Glomerular visceral epithelial cell (primary cell): ENCODE measurements at regions not wholly inside any gene's neighbourhood (a gene's known extent, or its start where the extent isn't known, plus 50 kb on each side); places are given as distances from the start of the nearest gene placed in this dataset.

Experiments used
- DNase-seq: peaks from one replicate; pipeline ENCODE4 v3.0.0-alpha.2; 2016; ENCODE audit errors: extremely low spot score

- no peak for DNase-seq
Observed at GRCh38 chr12:24476310-24476709, 472.6 kb downstream of the BCAT1 start.

GRCh38 chr12:24475337-24475736 is 473.6 kb downstream of the BCAT1 start:
- DNase-seq = no peak

GRCh38 chr12:24473097-24473496 is 475.8 kb downstream of the BCAT1 start:
- DNase-seq = no peak

- no peak for DNase-seq
Observed at GRCh38 chr12:24470050-24470449, 478.9 kb downstream of the BCAT1 start.

GRCh38 chr12:24469089-24469488 is 479.8 kb downstream of the BCAT1 start:
- DNase-seq = no peak

- DNase-seq = no peak
Observed at GRCh38 chr12:24467226-24467625, 481.7 kb downstream of the BCAT1 start.

- no peak for DNase-seq
Observed at GRCh38 chr12:24463375-24463774, 485.5 kb downstream of the BCAT1 start.

GRCh38 chr12:24462946-24463345 is 486.0 kb downstream of the BCAT1 start:
- DNase-seq = no peak

GRCh38 chr12:24460506-24460905 is 488.4 kb downstream of the BCAT1 start:
- no peak for DNase-seq

- DNase-seq = no peak
Observed at GRCh38 chr12:24460099-24460498, 488.8 kb downstream of the BCAT1 start.

GRCh38 chr12:24455811-24456210 is 493.1 kb downstream of the BCAT1 start:
- DNase-seq = no peak

GRCh38 chr12:24447678-24448077 is 498.2 kb upstream of the SOX5 start:
- DNase-seq = no peak

- no peak for DNase-seq
Observed at GRCh38 chr12:24446287-24446686, 496.8 kb upstream of the SOX5 start.

- no peak for DNase-seq
Observed at GRCh38 chr12:24444634-24445033, 495.2 kb upstream of the SOX5 start.

- no peak for DNase-seq
Observed at GRCh38 chr12:24441458-24441857, 492.0 kb upstream of the SOX5 start.

GRCh38 chr12:24436667-24437066 is 487.2 kb upstream of the SOX5 start:
- DNase-seq = no peak

- DNase-seq = no peak
Observed at GRCh38 chr12:24431872-24432271, 482.4 kb upstream of the SOX5 start.

- no peak for DNase-seq
Observed at GRCh38 chr12:24427776-24428175, 478.3 kb upstream of the SOX5 start.

GRCh38 chr12:24425601-24425970 is 476.1 kb upstream of the SOX5 start:
- no peak for DNase-seq

- no peak for DNase-seq
Observed at GRCh38 chr12:24424889-24425600, 475.6 kb upstream of the SOX5 start.

- no peak for DNase-seq
Observed at GRCh38 chr12:24424376-24424775, 474.9 kb upstream of the SOX5 start.

GRCh38 chr12:24423611-24424010 is 474.1 kb upstream of the SOX5 start:
- no peak for DNase-seq

- DNase-seq = no peak
Observed at GRCh38 chr12:24421759-24422158, 472.3 kb upstream of the SOX5 start.

GRCh38 chr12:24418157-24418556 is 468.7 kb upstream of the SOX5 start:
- no peak for DNase-seq
